ENCODE measurements at regions not wholly inside any gene's neighbourhood (a gene's known extent, or its start where the extent isn't known, plus 50 kb on each side); places are given as distances from the start of the nearest gene placed in this dataset.

GRCh38 chr12:17084831-17085230 is 478.9 kb upstream of the LMO3 start:
- no peak overlapping the region for H2BK20ac ChIP-seq (ENCODE audit: low read depth, low read length, poor library complexity, severe bottlenecking)
- H3K27me3 Mint-ChIP-seq (ENCODE audit: low read depth): no peaks in the 10 kb centered on the region
- no peak overlapping the region for H3K23ac ChIP-seq (ENCODE audit: insufficient read length, low read depth, low read length)
- no peak overlapping the region for H2BK5ac ChIP-seq (ENCODE audit: insufficient read length, low read length)
- H4K5ac ChIP-seq (ENCODE audit: insufficient read length, low read depth, low read length): no peak overlapping the region
- no peak overlapping the region for H3K56ac ChIP-seq (ENCODE audit: insufficient read length, low read depth, low read length)
- H3K23me2 ChIP-seq (ENCODE audit: insufficient read length, low read depth, low read length, poor library complexity, severe bottlenecking): no peaks in the 10 kb centered on the region
- H3K4me1 ChIP-seq (ENCODE audit: insufficient read depth, low read length): no peaks in the 10 kb centered on the region; the same call in 1 of the 2 replicates
- no peak overlapping the region for H2AFZ ChIP-seq (ENCODE audit: low read length)
- H4K8ac ChIP-seq (replicated peaks; ENCODE audit: insufficient read length, low read depth, low read length): no peak overlapping the region
- no peak overlapping the region for H3T11ph ChIP-seq (ENCODE audit: low read length)
- no peak overlapping the region for H3K4me2 ChIP-seq (ENCODE audit: insufficient read depth, insufficient read length, low read length)
- H3K27ac Mint-ChIP-seq: no peak overlapping the region
- no peak for TF ChIP-seq CTCF (conservative IDR thresholded peaks at IDR 0.05)
- no peak overlapping the region for H3K14ac ChIP-seq (ENCODE audit: insufficient read depth, low read length)
- H2BK12ac ChIP-seq (ENCODE audit: insufficient read length, low read depth, low read length): no peak overlapping the region
- H3K79me2 ChIP-seq (ENCODE audit: insufficient read depth, low read length): no peaks in the 10 kb centered on the region
- H3K27ac ChIP-seq (ENCODE audit: insufficient read length, low read depth, low read length): no peak overlapping the region
- H4K91ac ChIP-seq (ENCODE audit: insufficient read length, low read depth, low read length): no peak overlapping the region
- no peak overlapping the region for H2BK15ac ChIP-seq (ENCODE audit: low read depth, low read length)
- no peaks in the 10 kb centered on the region for H3K27me3 ChIP-seq (ENCODE audit: insufficient read depth, low read length)
- H3K36me3 Mint-ChIP-seq (ENCODE audit: insufficient read depth in 1 of 3, low read depth in 3 of 3): peaks cover 0 to 5% (median 1%) of the 10 kb centered on the region in 3 experiments; a peak in 2 of 7 replicates
- DNase-seq: no peak
- no peak overlapping the region for H3K4ac ChIP-seq (ENCODE audit: low read depth, low read length)
- peaks cover 6 to 8% of the 10 kb centered on the region in 2 experiments for H3K9me3 Mint-ChIP-seq
- peaks cover 8 to 14% of the 10 kb centered on the region in 2 experiments for H3K4me1 Mint-ChIP-seq
- H3K4me3 Mint-ChIP-seq: no peak overlapping the region
- H4K20me1 ChIP-seq (ENCODE audit: control insufficient read depth, insufficient read depth, insufficient read length): no peaks in the 10 kb centered on the region
- H3K79me1 ChIP-seq (ENCODE audit: insufficient read depth, low read depth, low read length, poor library complexity, severe bottlenecking): no peaks in the 10 kb centered on the region
- no peak overlapping the region for H2BK120ac ChIP-seq (ENCODE audit: low read depth, low read length, poor library complexity, severe bottlenecking)
- H3K18ac ChIP-seq (ENCODE audit: insufficient read length, low read depth, low read length): no peak overlapping the region
- H3K9me3 ChIP-seq (ENCODE audit: control insufficient read depth, low read depth, low read length): no peaks in the 10 kb centered on the region
- no peak overlapping the region for H3K9ac ChIP-seq (ENCODE audit: extremely low read depth, insufficient read length, low read length)
- no peak overlapping the region for H2AK5ac ChIP-seq (ENCODE audit: insufficient read length, low read length)
